Nephron progenitor cell (in vitro differentiated cells): ENCODE measurements at regions not wholly inside any gene's neighbourhood (a gene's known extent, or its start where the extent isn't known, plus 50 kb on each side); places are given as distances from the start of the nearest gene placed in this dataset.
A peak's percentile ranks its signal among the peaks of the same experiment; 100 is the strongest.

Experiments
- DNase-seq: peaks from one replicate; pipeline ENCODE4 v3.0.0; 2021
- H3K27ac Mint-ChIP-seq: 2 replicates; pipeline ENCODE4 v1.8.0; 2021; ENCODE audit warnings: mild to moderate bottlenecking, moderate library complexity, mixed read lengths
- H3K27me3 Mint-ChIP-seq: 2 replicates; pipeline ENCODE4 v1.8.0; 2021; ENCODE audit warnings: mild to moderate bottlenecking, low read depth, mixed read lengths; ENCODE audit not compliant: poor library complexity
- H3K36me3 Mint-ChIP-seq: 2 replicates; pipeline ENCODE4 v1.8.0; 2021; ENCODE audit warnings: low read depth, mixed read lengths
- H3K4me1 Mint-ChIP-seq: 2 replicates; pipeline ENCODE4 v1.8.0; 2021; ENCODE audit warnings: mixed read lengths
- H3K4me3 Mint-ChIP-seq: 2 replicates; pipeline ENCODE4 v1.8.0; 2021; ENCODE audit warnings: mild to moderate bottlenecking, moderate library complexity, mixed read lengths
- H3K9me3 Mint-ChIP-seq: 2 replicates; pipeline ENCODE4 v1.8.0; 2021; ENCODE audit warnings: mild to moderate bottlenecking, moderate library complexity, mixed read lengths
- TF ChIP-seq, protein P1 (sequence below): fragments of 200-600 bp; sonication (generic); IDR thresholded peaks from 2 replicates; pipeline ENCODE4 v1.5.0; 2021; ENCODE audit warnings: antibody characterized with exemption

DNA sequence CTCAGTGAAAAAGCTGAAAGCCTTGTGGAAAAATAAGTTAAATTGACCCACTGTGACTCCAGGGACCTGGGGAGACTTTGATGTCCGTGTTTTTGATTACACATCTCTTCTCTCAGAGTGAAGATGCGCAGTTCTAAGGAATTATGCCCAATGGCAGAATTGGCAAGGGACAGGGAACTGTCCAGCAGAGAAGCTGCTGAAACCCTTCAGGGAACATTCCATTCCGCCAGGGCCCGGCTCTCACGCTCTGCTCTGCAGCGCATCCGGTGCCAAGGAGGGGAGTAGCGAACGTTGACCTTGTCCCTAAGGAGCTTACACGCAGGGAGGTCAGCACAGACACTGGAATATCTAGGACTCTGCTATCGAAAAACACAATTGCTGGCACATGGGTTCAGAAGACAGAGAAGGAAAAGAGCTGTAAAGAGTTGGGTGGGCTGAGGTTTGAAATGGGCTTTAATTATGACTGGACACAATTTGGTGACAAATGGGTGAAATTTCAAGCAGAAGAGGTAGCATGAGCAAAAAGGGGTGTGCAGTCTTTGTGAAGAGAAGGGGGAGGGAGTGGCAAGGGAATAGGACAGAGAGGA, 64.5 kb upstream of the B3GAT1 start:
- TF ChIP-seq, protein P1, sequence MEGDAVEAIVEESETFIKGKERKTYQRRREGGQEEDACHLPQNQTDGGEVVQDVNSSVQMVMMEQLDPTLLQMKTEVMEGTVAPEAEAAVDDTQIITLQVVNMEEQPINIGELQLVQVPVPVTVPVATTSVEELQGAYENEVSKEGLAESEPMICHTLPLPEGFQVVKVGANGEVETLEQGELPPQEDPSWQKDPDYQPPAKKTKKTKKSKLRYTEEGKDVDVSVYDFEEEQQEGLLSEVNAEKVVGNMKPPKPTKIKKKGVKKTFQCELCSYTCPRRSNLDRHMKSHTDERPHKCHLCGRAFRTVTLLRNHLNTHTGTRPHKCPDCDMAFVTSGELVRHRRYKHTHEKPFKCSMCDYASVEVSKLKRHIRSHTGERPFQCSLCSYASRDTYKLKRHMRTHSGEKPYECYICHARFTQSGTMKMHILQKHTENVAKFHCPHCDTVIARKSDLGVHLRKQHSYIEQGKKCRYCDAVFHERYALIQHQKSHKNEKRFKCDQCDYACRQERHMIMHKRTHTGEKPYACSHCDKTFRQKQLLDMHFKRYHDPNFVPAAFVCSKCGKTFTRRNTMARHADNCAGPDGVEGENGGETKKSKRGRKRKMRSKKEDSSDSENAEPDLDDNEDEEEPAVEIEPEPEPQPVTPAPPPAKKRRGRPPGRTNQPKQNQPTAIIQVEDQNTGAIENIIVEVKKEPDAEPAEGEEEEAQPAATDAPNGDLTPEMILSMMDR: no peak
- H3K27ac Mint-ChIP-seq: no peak overlapping the region
- no peaks in the 10 kb centered on the region for H3K4me1 Mint-ChIP-seq
- DNase-seq: peak; percentile 87
- peaks cover 35% of the 10 kb centered on the region for H3K27me3 Mint-ChIP-seq
- H3K4me3 Mint-ChIP-seq: no peak overlapping the region
- H3K9me3 Mint-ChIP-seq: no peaks in the 10 kb centered on the region
- H3K36me3 Mint-ChIP-seq: no peaks in the 10 kb centered on the region

DNA sequence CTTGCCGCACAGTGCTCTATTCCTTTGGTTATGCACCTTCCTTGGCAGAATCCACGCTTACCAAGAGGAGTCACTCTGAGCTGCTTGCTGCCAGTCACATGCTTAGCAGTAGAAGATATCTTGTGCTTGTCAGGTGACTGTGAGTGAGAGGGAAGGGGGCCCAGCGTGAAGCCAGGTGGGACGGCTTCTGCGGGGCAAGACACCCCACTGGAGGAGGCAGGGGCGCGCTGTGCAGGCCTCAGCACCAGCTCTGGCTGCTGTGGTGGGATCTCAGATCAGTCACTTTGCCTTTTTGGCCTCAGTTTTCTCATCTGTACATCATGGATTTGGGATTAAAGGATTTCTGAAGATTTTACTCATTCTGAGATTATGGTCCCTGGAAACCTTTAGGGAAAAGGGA, 63.9 kb upstream of the B3GAT1 start:
- Mint-ChIP-seq H3K27ac (no peak overlapping the region), H3K27me3 (peaks cover 37% of the 10 kb centered on the region), H3K36me3 (no peaks in the 10 kb centered on the region), H3K4me1 (no peaks in the 10 kb centered on the region), H3K4me3 (no peak overlapping the region), H3K9me3 (no peaks in the 10 kb centered on the region)
- no peak for DNase-seq
- TF ChIP-seq, protein P1: no peak

DNA sequence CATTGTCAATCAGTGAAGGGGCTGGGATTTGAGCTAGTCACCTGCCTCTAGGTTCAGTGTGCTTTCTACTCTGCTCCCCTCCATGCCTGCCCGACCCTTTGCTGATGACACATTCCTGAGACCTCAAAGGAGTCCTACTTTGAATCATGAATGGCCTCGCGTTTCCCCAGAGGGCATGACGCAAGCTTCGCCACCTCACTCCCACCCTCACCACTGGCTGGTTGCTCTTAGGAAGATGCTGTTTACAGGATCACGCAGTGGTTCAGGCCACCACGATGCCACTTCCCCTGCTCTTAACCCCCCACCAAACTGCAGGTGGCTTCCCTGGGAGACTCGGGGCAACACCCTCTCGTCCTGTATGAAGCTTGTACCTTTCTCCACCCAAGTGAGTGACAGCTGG, 62.9 kb upstream of the B3GAT1 start:
- H3K9me3 Mint-ChIP-seq: no peaks in the 10 kb centered on the region
- no peak overlapping the region for H3K27ac Mint-ChIP-seq
- no peak for DNase-seq
- no peaks in the 10 kb centered on the region for H3K4me1 Mint-ChIP-seq
- no peak overlapping the region for H3K4me3 Mint-ChIP-seq
- H3K27me3 Mint-ChIP-seq: peaks cover 39% of the 10 kb centered on the region
- TF ChIP-seq, protein P1: no peak
- no peaks in the 10 kb centered on the region for H3K36me3 Mint-ChIP-seq

DNA sequence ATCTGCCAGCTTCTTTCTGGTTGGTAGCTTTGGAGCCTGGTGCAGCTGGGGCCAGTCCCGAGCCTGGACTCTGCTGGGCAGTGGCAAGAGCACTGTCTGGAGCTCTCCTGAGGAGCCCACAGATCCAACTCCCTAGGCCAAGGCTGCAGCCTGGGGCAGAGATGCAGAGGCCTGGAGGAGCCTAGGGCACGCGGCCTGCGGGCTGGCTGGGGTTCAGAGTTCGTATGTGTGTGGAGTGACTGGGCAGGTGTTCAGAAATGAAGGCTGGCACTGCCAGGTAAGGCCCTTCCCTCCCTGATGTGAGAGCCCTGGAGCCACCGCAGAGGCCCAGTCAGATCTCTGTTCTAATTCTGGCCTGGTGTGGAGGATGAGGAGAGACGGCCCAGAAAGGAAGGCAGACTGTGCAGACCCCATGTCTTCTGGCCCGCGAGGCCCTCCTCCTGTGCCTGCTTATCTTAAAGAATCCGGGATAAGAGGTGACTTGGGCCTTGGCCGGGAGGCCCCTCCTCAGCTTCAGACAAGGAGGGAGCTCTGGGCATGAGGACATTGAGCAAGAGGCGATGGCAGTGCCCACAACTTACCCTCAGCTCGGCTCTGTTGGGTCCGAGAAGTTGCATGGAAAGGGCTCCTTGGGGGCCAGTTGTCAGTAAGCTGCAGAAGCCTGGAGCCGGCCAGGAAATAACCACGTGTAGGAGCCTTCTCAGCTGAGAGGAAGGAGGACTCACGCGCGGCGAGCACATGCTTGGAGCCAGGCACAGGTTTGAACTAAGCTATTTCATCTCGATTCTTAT, 62.2 kb upstream of the B3GAT1 start:
- Mint-ChIP-seq H3K9me3 (no peaks in the 10 kb centered on the region), H3K27me3 (peaks cover 37% of the 10 kb centered on the region), H3K36me3 (no peaks in the 10 kb centered on the region), H3K4me1 (no peaks in the 10 kb centered on the region), H3K27ac (no peak overlapping the region), H3K4me3 (no peak overlapping the region)
- DNase-seq: no peak
- TF ChIP-seq, protein P1: no peak

DNA sequence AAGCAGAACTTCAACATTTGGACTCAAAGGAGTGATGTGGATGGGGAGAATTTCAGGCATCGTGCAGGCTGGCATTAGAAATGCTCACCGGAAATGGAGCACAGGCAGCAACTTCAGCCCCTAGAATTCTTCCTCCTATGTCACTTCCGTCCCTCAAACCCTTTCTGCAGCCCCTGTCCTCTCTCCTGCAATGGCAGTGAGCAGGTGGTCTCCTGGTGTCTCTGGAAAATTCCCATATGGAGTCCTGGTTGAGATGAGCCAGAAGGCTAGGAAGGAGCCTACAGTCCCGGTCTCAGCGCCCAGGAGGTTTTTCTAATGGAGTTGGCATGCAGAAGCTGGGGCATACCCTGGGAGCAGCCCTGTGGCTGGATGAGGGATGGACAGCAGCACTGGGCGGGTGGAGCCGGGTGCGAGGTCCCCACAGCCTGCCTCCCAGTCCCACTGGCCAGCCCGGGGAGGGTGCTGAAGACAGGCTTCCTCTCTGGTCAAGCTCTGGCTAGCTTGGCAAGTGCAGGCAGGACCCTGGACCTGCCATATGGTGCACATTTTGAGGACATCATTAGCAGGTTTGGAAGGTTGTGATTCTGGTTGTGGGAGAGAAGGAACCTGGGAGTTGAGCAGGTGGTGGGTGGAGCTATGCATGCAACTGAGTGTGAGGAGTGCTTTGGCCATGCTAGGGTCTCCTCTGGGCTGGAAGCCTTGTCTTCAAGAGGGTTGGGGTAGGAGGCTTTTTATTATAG, 59.8 kb upstream of the B3GAT1 start:
- H3K27ac Mint-ChIP-seq: no peak overlapping the region
- TF ChIP-seq, protein P1: no peak
- H3K4me3 Mint-ChIP-seq: no peak overlapping the region
- no peaks in the 10 kb centered on the region for H3K4me1 Mint-ChIP-seq
- no peaks in the 10 kb centered on the region for H3K9me3 Mint-ChIP-seq
- no peak for DNase-seq
- H3K36me3 Mint-ChIP-seq: no peaks in the 10 kb centered on the region
- H3K27me3 Mint-ChIP-seq: peaks cover 29% of the 10 kb centered on the region
